ENCODE measurements at regions not wholly inside any gene's neighbourhood (a gene's known extent, or its start where the extent isn't known, plus 50 kb on each side); places are given as distances from the start of the nearest gene placed in this dataset.

- Histone ChIP-seq H3K36me3 (ENCODE audit: control insufficient read depth, insufficient read depth, low read length) (no peaks in the 10 kb centered on the region), H3K27me3 (ENCODE audit: control insufficient read depth, insufficient read depth, low read length) (no peaks in the 10 kb centered on the region), H3K4me3 (ENCODE audit: low read depth, low read length) (no peak overlapping the region)
- no peak for TF ChIP-seq CTCF (IDR thresholded peaks at IDR 0.05; ENCODE audit: insufficient read depth, low read length, poor library complexity, severe bottlenecking)
- DNase-seq (ENCODE audit: low read depth) = no peak
Measured at GRCh38 chr2:67201521-67201920, 195.6 kb upstream of the ETAA1 start.

GRCh38 chr2:67204349-67204748 is 192.8 kb upstream of the ETAA1 start:
- no peak overlapping the region for H3K4me3 ChIP-seq (ENCODE audit: low read depth, low read length)
- no peaks in the 10 kb centered on the region for H3K27me3 ChIP-seq (ENCODE audit: control insufficient read depth, insufficient read depth, low read length)
- no peak for DNase-seq (ENCODE audit: low read depth)
- no peak for TF ChIP-seq CTCF (IDR thresholded peaks at IDR 0.05; ENCODE audit: insufficient read depth, low read length, poor library complexity, severe bottlenecking)
- H3K36me3 ChIP-seq (ENCODE audit: control insufficient read depth, insufficient read depth, low read length) = no peaks in the 10 kb centered on the region

- Histone ChIP-seq H3K36me3 (ENCODE audit: control insufficient read depth, insufficient read depth, low read length) (no peaks in the 10 kb centered on the region), H3K27me3 (ENCODE audit: control insufficient read depth, insufficient read depth, low read length) (no peaks in the 10 kb centered on the region), H3K4me3 (ENCODE audit: low read depth, low read length) (no peak overlapping the region)
- no peak for DNase-seq (ENCODE audit: low read depth)
- no peak for TF ChIP-seq CTCF (IDR thresholded peaks at IDR 0.05; ENCODE audit: insufficient read depth, low read length, poor library complexity, severe bottlenecking)
Measured at GRCh38 chr2:67208887-67209500, 188.1 kb upstream of the ETAA1 start.

- Histone ChIP-seq H3K4me3 (ENCODE audit: low read depth, low read length) (no peak overlapping the region), H3K36me3 (ENCODE audit: control insufficient read depth, insufficient read depth, low read length) (no peaks in the 10 kb centered on the region), H3K27me3 (ENCODE audit: control insufficient read depth, insufficient read depth, low read length) (no peaks in the 10 kb centered on the region)
- TF ChIP-seq CTCF (IDR thresholded peaks at IDR 0.05; ENCODE audit: insufficient read depth, low read length, poor library complexity, severe bottlenecking) = no peak
- no peak for DNase-seq (ENCODE audit: low read depth)
Measured at GRCh38 chr2:67210430-67210829, 186.7 kb upstream of the ETAA1 start.

GRCh38 chr2:67212203-67212602 is 184.9 kb upstream of the ETAA1 start:
- Histone ChIP-seq H3K36me3 (ENCODE audit: control insufficient read depth, insufficient read depth, low read length) (no peaks in the 10 kb centered on the region), H3K27me3 (ENCODE audit: control insufficient read depth, insufficient read depth, low read length) (no peaks in the 10 kb centered on the region), H3K4me3 (ENCODE audit: low read depth, low read length) (no peak overlapping the region)
- no peak for DNase-seq (ENCODE audit: low read depth)
- TF ChIP-seq CTCF (IDR thresholded peaks at IDR 0.05; ENCODE audit: insufficient read depth, low read length, poor library complexity, severe bottlenecking) = no peak

GRCh38 chr2:67213270-67213670 is 183.9 kb upstream of the ETAA1 start:
- Histone ChIP-seq H3K4me3 (ENCODE audit: low read depth, low read length) (no peak overlapping the region), H3K36me3 (ENCODE audit: control insufficient read depth, insufficient read depth, low read length) (no peaks in the 10 kb centered on the region), H3K27me3 (ENCODE audit: control insufficient read depth, insufficient read depth, low read length) (no peaks in the 10 kb centered on the region)
- no peak for TF ChIP-seq CTCF (IDR thresholded peaks at IDR 0.05; ENCODE audit: insufficient read depth, low read length, poor library complexity, severe bottlenecking)
- DNase-seq (ENCODE audit: low read depth) = no peak
